Activated CD4-positive, alpha-beta T cell treated with anti-CD3 and anti-CD28 coated beads, Interleukin-2, amount 50 U/mL, for 24 hours (primary cell): ENCODE measurements at regions not wholly inside any gene's neighbourhood (a gene's known extent, or its start where the extent isn't known, plus 50 kb on each side); places are given as distances from the start of the nearest gene placed in this dataset.
"Not testable (repeated sequence)": the region's sequence is repeated elsewhere in the genome, so short reads cannot be mapped to it uniquely, and the experiment has no call there.

Experiments
- DNase-seq, 2 donors: peaks; one replicate each; pipeline ENCODE4 v3.0.0-alpha.2; 2020; ENCODE audit warnings: low read depth in 1 of 2, low spot score in 1 of 2

DNA sequence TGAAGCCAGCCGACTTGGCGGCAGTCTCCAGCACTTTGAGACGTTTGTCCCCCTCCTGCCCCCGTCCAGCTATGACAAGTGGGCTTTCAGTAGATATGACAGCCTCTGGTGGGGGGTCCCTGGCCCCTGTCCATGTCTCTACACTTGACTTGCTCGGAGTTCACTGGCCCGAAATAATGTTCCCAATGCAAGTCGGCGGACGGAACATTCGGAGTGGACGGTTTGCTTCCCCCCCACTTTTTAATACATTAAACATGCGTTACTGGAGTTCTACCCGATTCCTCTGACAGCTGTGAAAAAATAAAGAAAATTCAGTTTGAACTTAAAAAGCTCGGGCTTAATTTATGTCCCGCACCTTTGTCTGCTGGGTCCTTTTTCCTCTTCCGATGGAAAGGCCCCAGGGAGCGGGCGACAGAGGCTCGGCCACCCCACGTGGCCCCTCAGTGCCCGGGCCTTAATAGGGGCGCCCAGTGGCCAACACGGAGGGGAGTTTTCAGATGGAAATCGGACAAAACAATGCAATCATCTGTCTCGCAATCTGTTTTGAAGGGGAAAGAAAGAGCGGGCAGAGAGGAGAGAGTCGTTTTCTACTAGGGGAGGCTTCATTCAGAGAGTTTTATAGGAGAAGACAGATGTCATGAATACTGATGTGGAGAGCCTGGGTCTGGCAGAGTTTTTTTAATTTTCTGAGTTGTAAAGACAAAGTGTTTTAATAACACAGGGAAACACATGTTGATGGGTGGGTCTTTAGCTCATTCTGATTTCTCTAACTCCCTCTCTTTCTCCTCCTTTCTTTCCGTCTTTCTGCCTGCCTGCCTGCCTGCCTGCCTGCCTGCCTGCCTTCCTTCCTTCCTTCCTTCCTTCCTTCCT lies 50.2 kb downstream of the SMIM38 start:
- no peak for DNase-seq

- not testable (repeated sequence) for DNase-seq
Observed at GRCh38 chr11:69206613-69206965, 50.9 kb downstream of the SMIM38 start.

DNA sequence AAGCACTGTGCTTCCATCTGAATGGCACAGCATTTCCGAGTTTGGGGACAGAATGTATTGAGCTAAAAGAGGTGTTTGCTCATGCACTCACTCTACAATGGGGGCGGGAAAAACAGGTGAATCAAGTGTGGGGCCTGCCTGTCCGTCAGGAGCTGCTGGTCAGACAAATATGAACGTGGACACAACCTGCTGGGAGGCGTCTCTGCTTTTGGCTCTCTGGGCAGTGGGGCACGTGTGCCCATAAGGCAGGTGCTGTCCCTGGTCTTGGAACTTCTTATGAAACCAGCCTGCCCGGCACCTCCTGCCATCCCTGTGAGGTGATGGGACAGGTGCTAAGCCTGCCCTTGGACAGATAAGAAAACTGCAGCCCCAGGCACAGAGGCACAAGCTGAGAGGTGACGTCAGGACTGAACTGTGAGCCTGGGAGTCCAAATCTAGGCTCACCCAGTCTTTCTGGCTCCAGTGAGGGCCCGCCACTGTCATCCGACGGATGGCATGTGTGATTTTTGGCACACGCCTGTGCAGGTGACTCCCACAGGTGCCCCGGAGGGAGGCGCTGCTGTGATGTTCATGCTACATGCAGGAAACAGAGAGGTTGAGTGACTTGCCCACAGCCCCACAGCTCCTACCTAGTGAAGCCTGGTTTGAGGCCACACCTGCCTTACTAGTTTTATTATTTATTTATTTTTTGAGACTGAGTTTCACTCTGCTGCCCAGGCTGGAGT lies 51.6 kb downstream of the SMIM38 start:
- DNase-seq, result no peak

GRCh38 chr11:69208190-69209037 lies 52.7 kb downstream of the SMIM38 start:
- DNase-seq, result no peak

- no peak for DNase-seq
Observed at GRCh38 chr11:69209038-69209350, 53.3 kb downstream of the SMIM38 start.

DNA sequence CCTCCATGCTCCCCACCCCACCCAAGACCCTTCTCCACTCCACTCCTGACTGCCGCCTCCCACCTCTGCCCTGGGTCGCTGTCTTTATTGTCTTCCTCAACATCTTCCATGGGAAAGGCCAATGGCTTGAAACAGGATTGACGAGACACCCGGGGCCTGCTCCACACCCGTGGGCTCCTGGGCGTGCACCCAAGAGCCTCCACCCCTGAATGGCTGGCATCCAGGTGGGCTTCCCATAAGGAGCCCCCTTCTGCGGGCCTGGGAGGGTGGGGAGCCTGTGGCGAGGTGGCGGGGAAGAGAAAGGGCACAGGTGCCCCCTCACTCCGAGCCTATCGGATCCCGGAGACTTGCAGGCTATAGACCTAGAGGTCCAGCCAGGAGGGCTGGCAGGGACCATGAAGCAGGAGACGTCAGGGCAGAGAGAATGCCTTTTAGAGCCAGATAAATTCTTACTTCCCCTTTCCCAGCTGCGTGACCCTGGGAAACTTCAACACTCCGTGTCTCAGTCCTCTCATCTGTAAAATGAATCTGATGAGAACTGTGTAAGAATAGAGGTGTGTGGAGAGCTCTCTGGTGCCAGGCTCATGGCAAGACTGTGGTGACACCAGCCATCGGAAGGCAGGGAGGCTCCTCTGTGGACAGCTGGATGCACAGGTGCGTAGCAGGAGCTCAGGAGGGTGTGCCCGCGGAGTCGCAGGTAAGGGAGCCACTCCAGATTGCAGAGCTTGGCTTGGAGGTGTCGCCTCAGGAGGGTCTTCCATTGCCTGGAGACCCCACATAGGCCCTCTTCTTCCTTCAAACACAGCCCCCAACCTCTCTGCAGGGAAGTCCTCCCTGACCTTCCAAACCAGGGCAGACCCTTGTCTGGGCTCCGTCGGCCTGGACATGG lies 53.9 kb downstream of the SMIM38 start:
- DNase-seq, result no peak

DNA sequence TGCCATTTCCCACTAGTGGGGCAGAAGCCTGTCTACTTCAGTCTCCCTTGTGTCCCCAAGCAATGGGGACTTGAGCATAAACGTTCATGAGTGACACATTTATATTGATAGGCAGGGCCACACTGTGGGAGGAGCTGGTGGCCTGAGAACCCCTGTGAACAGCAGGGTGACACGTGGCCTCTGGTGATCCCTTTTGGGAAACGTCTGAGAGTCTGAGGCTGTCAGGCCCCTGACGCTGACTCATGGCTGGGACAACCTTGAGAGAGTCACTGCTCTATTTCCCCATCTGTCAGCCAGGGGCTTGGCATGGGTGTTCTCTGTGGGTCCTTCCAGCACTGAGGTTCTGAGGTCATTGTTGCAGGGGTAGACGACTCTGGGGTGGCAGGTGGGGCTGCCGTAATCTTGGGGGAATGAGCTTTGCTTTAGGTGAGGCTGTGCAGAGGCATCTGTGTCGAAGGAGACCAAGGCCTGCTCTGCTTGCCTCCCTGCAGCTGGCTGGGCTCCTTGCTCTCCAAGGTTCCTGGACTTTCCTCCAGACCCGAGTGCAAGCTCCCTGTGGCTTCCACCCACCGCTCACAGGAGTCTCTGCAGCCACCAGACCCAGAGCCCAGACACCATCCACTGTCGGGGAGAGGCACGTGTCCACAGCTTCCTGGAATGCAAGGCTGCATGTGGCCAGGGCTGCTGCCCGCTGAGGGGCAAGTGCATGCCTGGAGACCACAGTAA lies 54.7 kb downstream of the SMIM38 start:
- peak in 1 of 2 donors; percentile 11 for DNase-seq

DNA sequence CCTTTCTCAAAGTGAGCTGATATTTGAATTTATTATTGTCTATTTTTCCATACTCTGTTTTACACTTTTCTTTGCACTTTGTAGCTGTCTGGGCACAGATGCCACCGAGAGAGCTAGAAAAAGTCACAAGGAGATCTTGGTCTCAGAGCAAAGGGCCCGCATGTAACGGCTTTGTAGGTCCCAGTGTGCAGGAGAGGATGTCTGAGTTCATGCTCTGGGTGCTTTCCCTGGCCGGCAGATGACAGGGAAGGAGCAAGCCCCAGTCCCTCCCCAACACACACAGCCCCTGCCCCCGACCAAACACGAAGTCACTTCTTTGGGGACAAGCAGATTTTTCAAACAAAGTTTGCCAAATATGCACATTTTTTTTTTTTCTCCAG lies 55.8 kb downstream of the SMIM38 start:
- DNase-seq, result no peak

- DNase-seq, result no peak
Observed at GRCh38 chr11:69211920-69212797, 56.4 kb downstream of the SMIM38 start.

GRCh38 chr11:69212798-69213110 lies 57.0 kb downstream of the SMIM38 start:
- no peak for DNase-seq

DNA sequence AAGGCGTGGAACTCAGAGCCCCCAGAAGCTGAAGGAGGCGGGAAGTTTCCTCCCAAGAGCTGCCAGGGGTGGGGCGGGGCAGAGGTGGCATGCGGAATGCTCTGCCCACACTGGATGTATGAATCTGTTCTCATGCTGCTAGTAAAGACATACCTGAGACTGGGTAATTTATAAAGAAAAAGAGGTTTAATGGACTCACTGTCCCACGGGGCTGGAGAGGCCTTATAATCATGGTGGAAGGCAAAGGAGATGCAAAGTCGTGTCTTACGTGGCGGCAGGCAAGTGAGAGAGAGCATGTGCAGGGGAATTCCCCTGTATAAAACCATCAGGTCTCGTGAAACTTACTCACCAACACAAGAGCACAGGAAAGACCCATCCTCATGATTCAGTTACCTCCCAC lies 57.6 kb downstream of the SMIM38 start:
- peak in 1 of 2 donors; percentile 30 for DNase-seq

GRCh38 chr11:69213964-69214363 lies 58.2 kb downstream of the SMIM38 start:
- no peak for DNase-seq

DNA sequence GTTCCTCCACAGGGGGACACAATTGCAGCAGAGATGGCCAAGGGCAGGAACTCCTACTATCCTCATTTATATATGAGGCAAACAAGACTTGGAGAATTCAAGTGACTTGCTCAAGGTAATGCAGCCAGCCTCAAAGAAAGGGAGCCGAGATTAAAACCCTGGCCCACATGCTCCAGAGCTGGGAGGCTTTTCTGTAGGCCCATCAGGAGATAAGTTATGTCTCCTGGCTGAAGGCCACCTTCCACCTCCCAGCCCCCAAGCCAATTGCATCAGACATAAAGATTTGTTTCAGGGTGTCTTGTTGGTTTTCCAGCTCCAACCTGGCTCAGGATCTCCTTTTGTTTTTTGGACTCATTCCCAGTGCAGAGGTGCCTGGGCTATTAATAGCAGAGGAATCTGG lies 59.5 kb downstream of the SMIM38 start:
- DNase-seq, result no peak

DNA sequence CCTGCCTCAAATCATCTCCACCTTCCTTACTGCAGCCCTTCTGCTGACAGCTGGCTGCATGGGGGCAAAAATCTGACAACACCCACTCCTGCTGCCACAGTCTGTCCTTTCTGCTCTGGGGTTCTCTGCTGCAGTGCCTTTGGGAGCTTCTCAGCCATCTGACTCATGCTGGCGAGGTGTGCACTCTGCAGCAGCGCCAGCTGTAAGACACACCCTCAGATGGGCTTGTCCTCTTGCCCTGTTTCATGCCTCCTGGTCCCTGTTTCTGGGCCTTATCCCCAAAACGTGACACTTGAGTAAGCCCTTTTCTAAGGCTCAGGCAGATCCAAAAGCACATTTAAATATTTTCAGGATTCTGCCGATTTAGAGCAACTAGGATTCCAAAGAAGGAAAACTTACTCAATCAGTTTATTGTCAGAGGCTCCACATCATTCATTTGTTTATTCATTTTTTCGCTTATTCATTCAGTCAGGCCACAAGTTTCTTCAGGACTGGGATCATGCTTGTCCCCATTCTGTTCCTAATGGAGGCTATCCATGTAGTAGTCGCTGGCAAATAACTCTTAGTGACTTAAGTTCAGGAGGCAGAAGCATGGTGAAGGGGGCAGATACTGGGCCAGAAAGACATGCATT lies 60.2 kb downstream of the SMIM38 start:
- DNase-seq, result no peak

GRCh38 chr11:69216647-69217051 lies 60.9 kb downstream of the SMIM38 start:
- DNase-seq, result no peak

GRCh38 chr11:69217276-69218105 lies 61.8 kb downstream of the SMIM38 start:
- no peak for DNase-seq

GRCh38 chr11:69218271-69218682 lies 62.5 kb downstream of the SMIM38 start:
- no peak for DNase-seq
